HG03521 (cell line): ENCODE measurements at regions not wholly inside any gene's neighbourhood (a gene's known extent, or its start where the extent isn't known, plus 50 kb on each side); places are given as distances from the start of the nearest gene placed in this dataset.

Source experiments
- ATAC-seq: cut with Tn5 transposase; IDR thresholded peaks from one replicate; pipeline ENCODE4 v1.9.1; 2021; ENCODE audit warnings: mild to moderate bottlenecking, moderate library complexity; ENCODE audit not compliant: unreplicated experiment

- no peak for ATAC-seq
Observed at GRCh38 chr15:38878926-38879325, 314.3 kb upstream of the RASGRP1 start.

- ATAC-seq = no peak
Observed at GRCh38 chr15:38879909-38880471, 315.4 kb upstream of the RASGRP1 start.

DNA sequence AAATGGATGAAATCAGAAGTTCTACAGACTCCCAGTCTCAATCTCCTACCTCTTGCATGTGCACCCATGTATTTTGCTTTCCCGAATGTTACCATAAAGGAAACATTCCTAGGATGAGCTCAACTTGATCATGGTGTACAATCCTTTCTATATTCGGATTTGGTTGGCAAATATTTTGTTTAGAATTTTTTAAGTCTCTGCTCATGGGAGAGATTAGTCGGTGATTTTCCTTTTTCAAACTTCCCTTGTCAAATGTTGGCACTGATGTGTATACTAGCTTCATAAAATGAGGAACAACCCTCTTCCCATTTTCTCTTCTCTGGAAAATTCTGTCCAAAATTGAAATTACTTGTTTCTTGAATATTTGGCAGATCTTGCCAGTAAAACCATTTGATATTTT is 317.6 kb upstream of the RASGRP1 start:
- no peak for ATAC-seq

- ATAC-seq = no peak
Observed at GRCh38 chr15:38883987-38884386, 319.4 kb upstream of the RASGRP1 start.

GRCh38 chr15:38885001-38885400 is 320.4 kb upstream of the RASGRP1 start:
- no peak for ATAC-seq

GRCh38 chr15:38885471-38885952 is 320.9 kb upstream of the RASGRP1 start:
- ATAC-seq = no peak

DNA sequence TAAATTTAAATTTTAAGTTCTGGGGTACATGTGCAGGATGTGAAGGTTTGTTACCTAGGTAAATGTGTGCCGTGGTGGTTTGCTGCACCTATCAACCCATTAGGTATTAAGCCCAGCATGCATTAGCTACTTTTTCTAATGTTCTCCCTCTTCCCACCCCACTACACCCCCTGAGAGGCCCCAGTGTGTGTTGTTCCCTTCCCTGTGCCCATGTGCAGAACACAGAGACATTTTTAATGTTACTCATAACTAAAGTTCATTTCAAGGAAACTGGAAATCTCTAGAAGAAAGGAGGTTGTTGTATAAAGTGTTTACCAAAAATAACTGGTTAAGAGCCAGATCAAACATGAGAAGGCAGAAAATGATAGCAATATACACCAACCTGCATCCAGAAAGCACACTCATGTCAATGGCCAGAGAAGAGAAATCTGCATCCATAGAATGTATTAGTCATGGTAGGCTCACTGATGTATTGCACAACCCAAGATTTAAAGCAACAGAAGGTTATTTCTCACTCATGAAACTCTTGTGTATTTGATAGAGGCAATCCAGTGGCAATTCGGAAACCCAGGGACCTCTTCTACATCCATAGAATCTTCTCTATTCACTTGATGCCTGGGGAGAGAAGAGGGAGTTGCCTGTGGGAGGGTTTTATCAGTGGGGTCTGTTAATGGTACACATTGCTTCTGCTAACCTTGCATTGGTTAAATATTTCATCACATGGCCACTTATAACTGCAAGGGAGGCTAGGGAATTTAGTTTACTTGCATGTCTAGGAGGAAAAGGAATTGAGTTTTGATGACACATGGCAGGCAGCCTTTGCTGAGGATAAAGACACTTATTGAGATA is 321.9 kb upstream of the RASGRP1 start:
- no peak for ATAC-seq

DNA sequence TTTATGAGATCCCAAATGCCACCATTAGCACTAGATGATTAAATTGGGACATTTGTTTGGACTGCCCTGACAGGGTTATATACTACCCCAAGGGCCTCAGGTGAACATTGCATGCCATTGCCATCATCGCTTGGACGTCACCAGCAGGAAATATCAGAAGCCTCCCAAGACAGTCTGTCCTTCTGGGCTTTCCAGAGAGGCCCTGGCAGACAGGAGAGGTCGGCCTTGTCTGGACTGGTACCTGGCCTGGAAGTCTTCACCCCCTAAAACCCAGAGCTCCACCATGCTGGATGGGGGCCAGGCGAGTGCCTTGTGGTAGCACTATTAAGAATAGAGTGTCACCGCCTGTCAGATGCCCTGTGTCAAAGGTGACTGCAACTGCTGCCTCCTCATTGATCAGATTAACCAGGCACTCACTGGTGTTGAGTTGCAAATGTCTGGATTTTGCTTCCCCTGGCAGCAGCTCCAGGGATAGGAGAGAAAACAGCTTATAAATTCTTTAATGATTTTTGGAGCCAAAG is 324.1 kb upstream of the RASGRP1 start:
- ATAC-seq = no peak

DNA sequence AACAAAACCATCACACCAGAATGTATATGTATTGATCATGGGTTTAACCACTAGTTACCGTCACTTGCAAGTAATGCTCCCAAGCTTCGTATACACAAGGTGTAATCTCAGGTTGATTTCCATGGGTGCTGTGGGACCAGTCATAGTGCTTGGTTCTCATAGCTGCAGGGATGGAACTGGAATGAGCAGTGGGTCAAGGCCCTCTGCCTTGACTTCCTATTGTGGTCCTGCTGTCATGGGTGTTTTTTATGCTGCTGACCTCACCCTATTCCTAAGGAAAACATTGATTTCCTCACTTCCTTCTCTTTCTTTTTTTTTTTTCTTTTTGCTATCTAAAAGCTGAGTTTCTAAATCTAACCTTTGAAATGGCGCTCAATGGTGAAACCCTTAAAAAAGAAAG is 325.6 kb upstream of the RASGRP1 start:
- no peak for ATAC-seq

GRCh38 chr15:38893925-38894242 is 329.3 kb upstream of the RASGRP1 start:
- ATAC-seq = no peak

GRCh38 chr15:38894243-38894948 is 329.8 kb upstream of the RASGRP1 start:
- no peak for ATAC-seq

- no peak for ATAC-seq
Observed at GRCh38 chr15:38895326-38896255, 331.0 kb upstream of the RASGRP1 start.

- no peak for ATAC-seq
Observed at GRCh38 chr15:38896647-38897046, 332.0 kb upstream of the RASGRP1 start.

- no peak for ATAC-seq
Observed at GRCh38 chr15:38897551-38897950, 332.9 kb upstream of the RASGRP1 start.

DNA sequence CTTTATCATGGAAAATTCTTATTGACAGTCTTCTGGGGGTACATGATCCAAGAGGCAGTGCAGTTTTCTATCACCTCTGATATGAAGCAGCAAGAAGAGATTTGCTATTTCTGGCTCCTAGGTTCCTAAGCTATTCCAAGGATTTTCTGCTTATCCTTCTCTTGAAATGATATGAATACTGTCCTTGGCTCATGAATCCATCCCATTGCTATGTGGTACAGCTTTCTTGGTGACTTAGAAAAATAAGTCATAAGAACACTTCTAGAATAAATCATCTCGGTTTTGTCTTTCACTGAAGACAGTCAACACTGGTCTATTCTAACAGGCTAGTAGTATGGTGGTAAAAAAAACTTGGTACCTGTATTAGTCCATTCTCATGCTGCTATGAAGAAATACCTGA is 333.6 kb upstream of the RASGRP1 start:
- no peak for ATAC-seq

- no peak for ATAC-seq
Observed at GRCh38 chr15:38899300-38899699, 334.7 kb upstream of the RASGRP1 start.

- no peak for ATAC-seq
Observed at GRCh38 chr15:38904298-38904697, 339.7 kb upstream of the RASGRP1 start.

DNA sequence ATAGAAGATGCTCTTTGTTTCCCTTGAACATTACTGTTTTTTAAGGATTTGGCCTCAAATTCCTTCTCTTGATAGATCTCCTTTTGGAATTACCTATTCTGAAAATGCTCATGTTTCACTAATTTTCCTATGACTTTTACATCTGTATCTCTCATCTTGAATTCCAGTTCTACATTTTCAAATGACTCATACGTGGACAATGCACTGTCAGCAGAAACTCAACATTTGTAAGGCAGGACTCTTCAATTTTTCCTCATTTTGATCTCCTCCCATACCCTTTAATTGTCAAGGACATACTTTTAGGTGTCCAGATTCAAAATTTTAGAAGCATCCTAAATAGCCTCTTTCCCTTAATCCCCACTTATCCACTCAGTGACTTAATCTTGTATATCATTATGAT is 341.0 kb upstream of the RASGRP1 start:
- no peak for ATAC-seq

DNA sequence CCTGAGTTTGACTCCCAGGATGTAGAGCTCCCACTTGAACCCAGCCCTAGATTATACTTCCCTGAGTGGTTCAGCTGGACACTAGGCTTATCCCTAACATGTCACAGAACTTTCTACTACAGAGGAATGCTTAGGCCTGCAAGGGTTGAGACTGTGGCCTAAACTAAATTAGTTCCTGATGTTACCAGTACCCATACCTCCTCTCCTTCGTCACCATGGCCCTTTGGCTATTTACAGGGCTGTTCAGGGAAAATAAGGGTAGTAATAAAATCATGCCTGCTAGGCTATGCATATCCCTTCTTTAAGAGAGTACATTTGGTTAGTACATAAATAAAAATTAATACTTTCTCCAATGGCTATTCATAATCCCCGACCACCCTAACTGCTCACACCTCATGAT is 356.4 kb upstream of the RASGRP1 start:
- no peak for ATAC-seq

DNA sequence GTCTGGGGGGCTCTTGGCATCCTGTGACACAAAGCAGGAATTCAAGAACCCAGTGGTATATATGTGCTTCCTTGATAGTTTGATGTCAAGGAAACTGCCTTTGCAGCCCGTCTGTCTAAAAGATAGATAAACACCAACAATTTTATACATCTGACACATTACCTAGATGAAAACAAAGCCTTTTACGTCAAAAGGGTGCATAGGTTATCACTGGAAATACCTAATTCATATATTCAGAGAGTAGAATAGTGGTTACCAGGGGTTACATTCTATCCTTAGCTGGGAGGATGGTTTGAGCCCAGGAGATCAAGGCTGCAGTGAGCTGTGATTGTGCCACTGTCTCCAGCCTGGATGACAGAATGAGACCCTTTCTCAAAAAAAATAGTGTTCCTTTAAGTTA is 356.9 kb upstream of the RASGRP1 start:
- ATAC-seq = no peak

DNA sequence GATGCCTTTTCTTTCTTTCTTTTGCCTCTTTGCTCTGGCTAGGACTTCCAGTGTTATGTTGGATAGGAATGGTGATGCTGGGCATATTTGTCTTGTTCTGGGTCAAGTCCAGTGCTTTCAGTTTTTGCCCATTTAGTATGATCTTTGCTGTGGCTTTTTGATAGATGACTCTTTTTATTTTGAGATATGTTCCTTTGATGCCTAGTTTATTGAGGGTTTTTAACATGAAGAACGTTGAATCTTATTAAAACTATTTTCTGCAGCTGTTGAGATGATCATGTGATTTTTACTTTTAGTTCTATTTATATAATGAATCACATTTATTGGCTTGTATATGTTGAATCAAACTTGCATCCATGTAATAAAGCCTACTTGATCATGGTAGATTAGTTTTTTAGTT is 363.8 kb upstream of the RASGRP1 start:
- ATAC-seq = no peak
